Astrocyte (in vitro differentiated cells and primary cell): ENCODE measurements at regions not wholly inside any gene's neighbourhood (a gene's known extent, or its start where the extent isn't known, plus 50 kb on each side); places are given as distances from the start of the nearest gene placed in this dataset.

Source experiments
- DNase-seq: peaks from one replicate; pipeline ENCODE4 v3.0.0-alpha.2; 2010; ENCODE audit warnings: low read depth
- FAIRE-seq: peaks from 2 replicates; lab custom pipeline; 2011; peaks lifted over from hg19 to GRCh38; lab: Jason Lieb, UNC
- H2AFZ ChIP-seq: 2 replicates; pipeline ENCODE4 v1.6.0; 2012; ENCODE audit warnings: low read depth, low read length, inconsistent platforms
- H3K27ac ChIP-seq: 2 replicates; pipeline ENCODE4 v1.5.1; 2011; ENCODE audit warnings: low read depth, low read length, inconsistent platforms
- H3K27me3 ChIP-seq: 2 replicates; pipeline ENCODE4 v1.6.0; 2011; ENCODE audit warnings: low read length, inconsistent platforms; ENCODE audit not compliant: insufficient read depth
- H3K36me3 ChIP-seq: 2 replicates; pipeline ENCODE4 v1.5.1; 2011; ENCODE audit warnings: low read length, inconsistent platforms; ENCODE audit not compliant: insufficient read depth
- H3K4me1 ChIP-seq: 2 replicates; pipeline ENCODE4 v1.5.1; 2011; ENCODE audit warnings: low read length, inconsistent platforms; ENCODE audit not compliant: insufficient read depth
- H3K4me2 ChIP-seq: 2 replicates; pipeline ENCODE4 v1.6.0; 2012; ENCODE audit warnings: low read length, inconsistent platforms
- H3K4me3 ChIP-seq: 2 replicates; pipeline ENCODE4 v1.5.1; 2011; ENCODE audit warnings: low read depth, mild to moderate bottlenecking, low read length, inconsistent platforms; ENCODE audit not compliant: insufficient read depth
- H3K79me2 ChIP-seq: 2 replicates; pipeline ENCODE4 v1.6.0; 2012; ENCODE audit warnings: mild to moderate bottlenecking, low read length, inconsistent platforms; ENCODE audit not compliant: insufficient read depth
- H3K9ac ChIP-seq: 2 replicates; pipeline ENCODE4 v1.6.0; 2012; ENCODE audit warnings: mild to moderate bottlenecking, low read length, inconsistent platforms
- H3K9me3 ChIP-seq: 2 replicates; pipeline ENCODE4 v1.5.1; 2012; ENCODE audit warnings: low read depth, mild to moderate bottlenecking, low read length, inconsistent platforms; ENCODE audit not compliant: insufficient read depth
- H4K20me1 ChIP-seq: 2 replicates; pipeline ENCODE4 v1.6.0; 2012; ENCODE audit warnings: low read length, inconsistent platforms; ENCODE audit not compliant: insufficient read depth
- H3K27ac Mint-ChIP-seq: one replicate; pipeline ENCODE4 v1.8.0; 2021; ENCODE audit warnings: mild to moderate bottlenecking, mixed read lengths; ENCODE audit not compliant: unreplicated experiment
- H3K27me3 Mint-ChIP-seq: one replicate; pipeline ENCODE4 v1.8.0; 2021; ENCODE audit warnings: low read depth, mixed read lengths; ENCODE audit not compliant: unreplicated experiment
- H3K36me3 Mint-ChIP-seq: one replicate; pipeline ENCODE4 v1.8.0; 2021; ENCODE audit warnings: low read depth, mixed read lengths; ENCODE audit not compliant: unreplicated experiment
- H3K4me1 Mint-ChIP-seq: one replicate; pipeline ENCODE4 v1.8.0; 2021; ENCODE audit warnings: low read depth, mixed read lengths; ENCODE audit not compliant: unreplicated experiment
- H3K4me3 Mint-ChIP-seq: one replicate; pipeline ENCODE4 v1.8.0; 2021; ENCODE audit warnings: mild to moderate bottlenecking, moderate library complexity, mixed read lengths; ENCODE audit not compliant: unreplicated experiment
- H3K9me3 Mint-ChIP-seq: one replicate; pipeline ENCODE4 v1.8.0; 2021; ENCODE audit warnings: mild to moderate bottlenecking, mixed read lengths; ENCODE audit not compliant: unreplicated experiment
- EZH2 ChIP-seq: IDR thresholded peaks from 2 replicates; pipeline ENCODE4 v1.6.1; 2012; ENCODE audit warnings: mild to moderate bottlenecking, low read length, inconsistent platforms; ENCODE audit not compliant: insufficient read depth
- TF ChIP-seq, protein P1 (sequence below): IDR thresholded peaks from 2 replicates; pipeline ENCODE4 v1.5.1; 2011; ENCODE audit warnings: low read depth, mild to moderate bottlenecking, inconsistent platforms, low read length, moderate library complexity; ENCODE audit not compliant: insufficient read depth

GRCh38 chr12:108050696-108051095, 78.4 kb upstream of the WSCD2 start:
- Histone ChIP-seq H3K9ac (no peak overlapping the region), H2AFZ (no peak overlapping the region), H3K4me1 (no peaks in the 10 kb centered on the region), H3K27ac (no peak overlapping the region), H3K36me3 (no peaks in the 10 kb centered on the region), H3K4me3 (no peak overlapping the region), H3K4me2 (no peak overlapping the region), H3K79me2 (no peaks in the 10 kb centered on the region), H3K27me3 (no peaks in the 10 kb centered on the region), H4K20me1 (no peaks in the 10 kb centered on the region), H3K9me3 (no peaks in the 10 kb centered on the region)
- no peak for DNase-seq
- H3K27me3 Mint-ChIP-seq, result peaks cover 34% of the 10 kb centered on the region
- H3K27ac Mint-ChIP-seq, result no peak overlapping the region
- TF ChIP-seq, protein P1, sequence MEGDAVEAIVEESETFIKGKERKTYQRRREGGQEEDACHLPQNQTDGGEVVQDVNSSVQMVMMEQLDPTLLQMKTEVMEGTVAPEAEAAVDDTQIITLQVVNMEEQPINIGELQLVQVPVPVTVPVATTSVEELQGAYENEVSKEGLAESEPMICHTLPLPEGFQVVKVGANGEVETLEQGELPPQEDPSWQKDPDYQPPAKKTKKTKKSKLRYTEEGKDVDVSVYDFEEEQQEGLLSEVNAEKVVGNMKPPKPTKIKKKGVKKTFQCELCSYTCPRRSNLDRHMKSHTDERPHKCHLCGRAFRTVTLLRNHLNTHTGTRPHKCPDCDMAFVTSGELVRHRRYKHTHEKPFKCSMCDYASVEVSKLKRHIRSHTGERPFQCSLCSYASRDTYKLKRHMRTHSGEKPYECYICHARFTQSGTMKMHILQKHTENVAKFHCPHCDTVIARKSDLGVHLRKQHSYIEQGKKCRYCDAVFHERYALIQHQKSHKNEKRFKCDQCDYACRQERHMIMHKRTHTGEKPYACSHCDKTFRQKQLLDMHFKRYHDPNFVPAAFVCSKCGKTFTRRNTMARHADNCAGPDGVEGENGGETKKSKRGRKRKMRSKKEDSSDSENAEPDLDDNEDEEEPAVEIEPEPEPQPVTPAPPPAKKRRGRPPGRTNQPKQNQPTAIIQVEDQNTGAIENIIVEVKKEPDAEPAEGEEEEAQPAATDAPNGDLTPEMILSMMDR, result no peak
- TF ChIP-seq EZH2, result no peak
- no peaks in the 10 kb centered on the region for H3K36me3 Mint-ChIP-seq
- no peaks in the 10 kb centered on the region for H3K4me1 Mint-ChIP-seq
- FAIRE-seq, result no peak
- H3K9me3 Mint-ChIP-seq, result no peaks in the 10 kb centered on the region
- H3K4me3 Mint-ChIP-seq, result no peak overlapping the region

DNA sequence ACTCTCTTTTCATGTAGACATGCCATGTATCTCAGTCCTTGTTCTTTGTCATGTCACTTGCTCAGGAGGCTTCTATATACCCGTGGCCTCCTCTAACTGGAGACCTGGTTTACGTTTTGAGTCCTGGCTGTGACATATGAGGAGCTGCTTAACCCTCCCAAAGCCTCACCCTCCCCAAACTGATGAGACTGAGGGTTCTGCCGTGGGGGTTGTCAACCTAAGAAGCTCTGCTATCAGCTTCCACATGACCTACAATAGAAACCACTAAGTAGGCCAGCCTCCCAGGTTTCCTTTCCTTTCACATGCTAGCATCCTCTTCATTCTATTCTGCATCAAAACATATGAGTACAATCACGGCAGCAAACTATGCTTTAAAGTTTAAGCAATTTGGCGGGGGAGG, 76.8 kb upstream of the WSCD2 start:
- Histone ChIP-seq H3K9ac (no peak overlapping the region), H3K36me3 (no peaks in the 10 kb centered on the region), H4K20me1 (no peaks in the 10 kb centered on the region), H3K4me3 (no peak overlapping the region), H3K4me1 (no peaks in the 10 kb centered on the region), H3K4me2 (no peak overlapping the region), H3K9me3 (no peaks in the 10 kb centered on the region), H3K27me3 (no peaks in the 10 kb centered on the region), H3K79me2 (no peaks in the 10 kb centered on the region), H3K27ac (no peak overlapping the region), H2AFZ (no peak overlapping the region)
- no peak overlapping the region for H3K27ac Mint-ChIP-seq
- no peak for TF ChIP-seq EZH2
- TF ChIP-seq, protein P1, result no peak
- no peak for FAIRE-seq
- H3K9me3 Mint-ChIP-seq, result no peaks in the 10 kb centered on the region
- H3K27me3 Mint-ChIP-seq, result peaks cover 42% of the 10 kb centered on the region
- no peak for DNase-seq
- H3K36me3 Mint-ChIP-seq, result no peaks in the 10 kb centered on the region
- H3K4me1 Mint-ChIP-seq, result no peaks in the 10 kb centered on the region
- H3K4me3 Mint-ChIP-seq, result no peak overlapping the region

GRCh38 chr12:108053512-108053911, 75.6 kb upstream of the WSCD2 start:
- no peak overlapping the region for H3K4me3 ChIP-seq
- no peak for TF ChIP-seq EZH2
- TF ChIP-seq, protein P1, result no peak
- H3K9me3 ChIP-seq, result no peaks in the 10 kb centered on the region
- no peaks in the 10 kb centered on the region for H3K36me3 Mint-ChIP-seq
- no peaks in the 10 kb centered on the region for H3K36me3 ChIP-seq
- H3K79me2 ChIP-seq, result no peaks in the 10 kb centered on the region
- H3K4me1 ChIP-seq, result no peaks in the 10 kb centered on the region
- H2AFZ ChIP-seq, result no peak overlapping the region
- H3K4me3 Mint-ChIP-seq, result no peak overlapping the region
- no peaks in the 10 kb centered on the region for H3K27me3 ChIP-seq
- H4K20me1 ChIP-seq, result no peaks in the 10 kb centered on the region
- peaks cover 37% of the 10 kb centered on the region for H3K27me3 Mint-ChIP-seq
- no peaks in the 10 kb centered on the region for H3K9me3 Mint-ChIP-seq
- no peak overlapping the region for H3K4me2 ChIP-seq
- H3K4me1 Mint-ChIP-seq, result no peaks in the 10 kb centered on the region
- no peak overlapping the region for H3K9ac ChIP-seq
- no peak overlapping the region for H3K27ac Mint-ChIP-seq
- no peak for FAIRE-seq
- no peak overlapping the region for H3K27ac ChIP-seq
- DNase-seq, result no peak
